CD4-positive, alpha-beta T cell treated with Interleukin-10 for 1 hour (primary cell): ENCODE measurements at regions not wholly inside any gene's neighbourhood (a gene's known extent, or its start where the extent isn't known, plus 50 kb on each side); places are given as distances from the start of the nearest gene placed in this dataset.
"Not testable (repeated sequence)": the region's sequence is repeated elsewhere in the genome, so short reads cannot be mapped to it uniquely, and the experiment has no call there.

Experiments used
- DNase-seq: peaks from one replicate; pipeline ENCODE4 v3.0.0-alpha.2; 2020

DNA sequence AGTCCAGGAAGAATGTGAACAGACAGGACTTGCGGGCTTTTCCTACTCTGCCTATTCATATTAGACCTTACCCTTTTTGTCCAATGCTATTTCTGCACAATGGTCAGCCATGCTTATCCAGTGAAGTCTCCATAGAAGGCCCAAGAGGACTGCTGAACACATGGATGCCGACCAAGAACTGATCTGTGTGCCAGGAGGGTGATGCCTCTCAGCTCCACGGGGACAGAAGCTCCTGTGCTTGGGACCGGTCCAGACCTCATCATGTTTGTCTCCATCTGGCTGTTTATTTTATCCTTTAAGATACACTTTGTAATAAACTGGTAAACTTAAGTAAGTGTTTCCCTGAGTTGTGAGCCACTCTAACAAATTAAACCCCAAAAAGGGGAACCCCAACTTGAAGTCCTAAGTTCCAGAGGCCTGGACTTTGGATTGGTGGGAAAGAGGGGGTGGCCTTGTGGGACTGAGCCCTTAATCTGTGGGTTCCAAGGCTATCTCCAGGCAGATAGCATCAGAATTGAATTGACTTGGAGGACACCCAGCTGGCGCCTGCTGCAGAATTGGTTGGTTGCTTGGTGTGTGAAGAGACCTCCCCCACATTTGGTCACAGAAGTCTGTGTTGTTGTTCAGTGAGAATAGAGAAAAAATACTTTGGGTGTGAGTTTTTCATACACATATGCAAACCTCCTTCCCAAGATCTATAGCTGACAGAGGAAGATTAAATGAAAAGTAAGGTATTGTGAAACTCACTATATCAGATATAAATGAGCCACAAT lies 57.9 kb upstream of the ANKH start:
- DNase-seq, result no peak

DNA sequence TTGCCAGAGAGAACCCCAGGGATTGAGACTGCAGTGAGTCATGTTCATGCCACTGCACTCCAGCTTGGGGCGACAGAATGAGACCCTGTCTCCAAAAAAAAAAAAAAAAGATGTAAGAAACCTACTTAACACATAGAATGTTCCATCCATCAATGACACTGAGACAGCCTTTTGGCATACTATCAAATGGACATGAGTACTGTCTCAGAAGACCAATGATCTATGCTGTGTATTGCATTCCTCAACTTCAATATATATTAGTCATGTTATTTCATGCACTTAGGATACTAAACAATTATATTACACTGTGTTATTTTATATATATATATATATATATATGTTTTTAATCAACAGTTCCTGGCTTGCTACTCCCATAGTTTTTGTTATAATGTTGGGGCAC lies 57.1 kb upstream of the ANKH start:
- no peak for DNase-seq

DNA sequence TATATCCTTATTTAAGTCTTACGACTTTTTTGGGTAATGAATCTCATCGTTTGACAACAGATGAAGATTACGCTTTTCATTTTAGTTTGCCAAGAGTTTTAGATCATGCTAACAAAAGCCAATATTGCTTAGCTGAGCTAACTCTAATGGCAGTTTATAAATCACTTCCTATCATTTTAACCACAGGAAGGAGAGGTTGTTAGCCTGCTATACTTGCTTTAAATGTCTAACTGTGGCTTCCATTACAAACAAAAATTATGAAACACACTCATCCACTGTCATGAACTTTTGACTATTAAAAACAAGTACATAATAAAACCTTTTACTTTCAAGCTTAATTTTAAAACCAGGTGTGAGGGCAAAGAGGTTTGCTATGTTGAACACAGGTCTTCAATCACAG lies 53.7 kb upstream of the ANKH start:
- no peak for DNase-seq

DNA sequence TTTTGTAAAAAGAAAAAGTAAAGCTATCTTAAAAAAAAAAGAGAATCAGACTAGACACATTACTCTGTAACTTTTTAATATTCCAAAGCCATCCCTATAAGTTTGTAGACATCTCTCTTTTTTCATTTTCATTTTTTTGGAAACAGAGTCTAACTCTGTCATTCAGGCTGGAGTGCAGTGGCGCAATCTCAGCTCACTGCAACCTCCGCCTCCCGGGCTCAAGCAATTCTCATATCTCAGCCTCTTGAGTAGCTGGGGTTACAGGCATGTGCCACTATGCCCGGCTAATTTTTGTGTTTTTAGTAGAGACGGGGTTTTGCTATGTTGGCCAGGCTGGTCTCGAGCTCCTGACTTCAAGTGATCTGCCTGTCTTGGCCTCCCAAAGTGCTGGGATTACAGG lies 51.4 kb upstream of the ANKH start:
- not testable (repeated sequence) for DNase-seq

DNA sequence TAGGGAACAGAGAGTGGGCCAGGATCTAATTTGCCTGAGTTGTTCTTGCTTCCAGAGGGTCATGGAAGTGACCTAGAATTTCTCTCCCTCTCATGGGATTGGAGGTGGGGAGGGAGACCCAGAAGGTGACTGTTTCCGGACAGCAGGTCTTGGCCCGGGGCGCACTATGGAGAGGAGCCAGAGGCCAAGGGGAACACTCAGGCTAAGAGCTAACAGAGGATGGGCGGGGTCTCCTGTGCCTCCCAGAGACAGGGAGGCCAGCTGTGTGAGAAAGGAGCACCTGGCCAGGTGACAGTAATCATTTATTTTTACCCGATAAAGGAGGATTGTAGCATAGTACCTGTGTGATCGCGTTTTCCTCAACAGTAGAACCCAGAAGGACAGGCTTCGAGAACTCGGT lies 50.9 kb upstream of the ANKH start:
- DNase-seq, result no peak
